K562 (cell line): ENCODE measurements at regions not wholly inside any gene's neighbourhood (a gene's known extent, or its start where the extent isn't known, plus 50 kb on each side); places are given as distances from the start of the nearest gene placed in this dataset.

Source experiments
- ATAC-seq: fragments of 200-7000 bp; cut with Tn5 transposase; 3 replicates; pipeline ENCODE4 v1.9.1; 2020; ENCODE audit warnings: moderate library complexity
- BruUV-seq: library from RNA; stranded (reverse); fragments of 400-500 nt; replicated peaks from 2 replicates; lab custom pipeline; 2021; lab: Mats Ljungman, UMichigan
- CTCF ChIA-PET: fragments of 300-600 bp; formaldehyde crosslinking; extraction: SDS; loops from one replicate; lab custom pipeline; 2021; ENCODE audit warnings: low intra/inter-chr PET ratio; lab: Yijun Ruan, JAX
- POLR2A ChIA-PET: fragments of 300-600, 350-650 bp; sonication (Branson Sonifier 250); formaldehyde crosslinking; extraction: SDS; loops from one replicate; lab custom pipeline; 2021; ENCODE audit warnings: antibody characterized with exemption, inconsistent platforms; lab: Yijun Ruan, JAX
- DNase-seq, 4 experiments: peaks; one replicate each; pipeline versions ENCODE4 v3.0.0 to v3.0.0-alpha.2; 2011 to 2018; ENCODE audit warnings: low spot score in 3 of 4, mixed read lengths in 3 of 4; ENCODE audit errors: extremely low read depth in 1 of 4
- FAIRE-seq: peaks from 2 replicates; lab custom pipeline; 2011; peaks lifted over from hg19 to GRCh38; lab: Jason Lieb, UNC
- H2AFZ ChIP-seq: 2 replicates; pipeline ENCODE4 v1.6.0; 2011; ENCODE audit warnings: low read depth, low read length, control low read depth, inconsistent platforms
- H3K27ac ChIP-seq: fragments of 200-600 bp; 3 replicates; pipeline ENCODE4 v1.8.0; 2011; ENCODE audit warnings: low read depth, mild to moderate bottlenecking, control low read depth, inconsistent platforms, low read length, moderate library complexity, mixed read lengths; ENCODE audit errors: extremely low read depth
- H3K27me3 ChIP-seq, 2 experiments: fragments of 300-600 bp in 1 of 2; 2 replicates in 1 of 2; 3 replicates in 1 of 2; pipeline versions ENCODE4 v1.6.0 to v1.8.0; 2011; ENCODE audit warnings: inconsistent platforms in 2 of 2, low read length in 2 of 2, mild to moderate bottlenecking in 1 of 2, mixed read lengths in 1 of 2, moderate library complexity in 1 of 2; ENCODE audit not compliant: control insufficient read depth in 2 of 2, insufficient read depth in 2 of 2
- H3K36me3 ChIP-seq: fragments of 300-600 bp; 3 replicates; pipeline ENCODE4 v1.8.0; 2011; ENCODE audit warnings: mild to moderate bottlenecking, low read length, inconsistent platforms; ENCODE audit not compliant: control insufficient read depth, insufficient read depth
- H3K4me1 ChIP-seq, 2 experiments: fragments of 200-600 bp in 1 of 2; replicated peaks in 1 of 2; 2 replicates in 1 of 2; 3 replicates in 1 of 2; pipeline versions ENCODE4 v1.5.1 to v1.8.0; 2011; ENCODE audit warnings: inconsistent platforms in 2 of 2, low read length in 2 of 2, mild to moderate bottlenecking in 1 of 2, mixed read lengths in 1 of 2, moderate library complexity in 1 of 2; ENCODE audit not compliant: control insufficient read depth in 2 of 2, insufficient read depth in 2 of 2
- H3K4me2 ChIP-seq: 2 replicates; pipeline ENCODE4 v1.6.1; 2011; ENCODE audit warnings: low read length, control low read depth, inconsistent platforms, mixed read lengths; ENCODE audit not compliant: insufficient read depth
- H3K4me3 ChIP-seq: fragments of 200-600 bp; sonication (generic), shearing (Covaris generic); 2 replicates; pipeline ENCODE4 v1.5.1; 2016; ENCODE audit warnings: control low read depth, inconsistent platforms
- H3K79me2 ChIP-seq: fragments of 200-600 bp; 3 replicates; pipeline ENCODE4 v1.8.0; 2011; ENCODE audit warnings: low read length, inconsistent platforms; ENCODE audit not compliant: control insufficient read depth, insufficient read depth
- H3K9ac ChIP-seq, 2 experiments: 2 replicates each; pipeline versions ENCODE4 v1.6.0 to v1.6.1; 2011; ENCODE audit warnings: low read depth in 2 of 2, low read length in 2 of 2, control low read depth in 1 of 2, inconsistent platforms in 1 of 2, mild to moderate bottlenecking in 1 of 2, mixed read lengths in 1 of 2; ENCODE audit not compliant: insufficient read depth in 1 of 2
- H3K9me1 ChIP-seq: one replicate; pipeline ENCODE4 v1.6.0; 2011; ENCODE audit warnings: inconsistent platforms, mild to moderate bottlenecking, low read length, moderate library complexity; ENCODE audit not compliant: control insufficient read depth, insufficient read depth
- H3K9me3 ChIP-seq: replicated peaks from 2 replicates; pipeline ENCODE4 v1.5.1; 2011; ENCODE audit warnings: low read depth, low read length, inconsistent platforms; ENCODE audit not compliant: control insufficient read depth, insufficient read depth
- H4K20me1 ChIP-seq: replicated peaks from 2 replicates; pipeline ENCODE4 v1.6.1; 2011; ENCODE audit warnings: low read length, inconsistent platforms, mixed read lengths; ENCODE audit not compliant: control insufficient read depth, insufficient read depth
- HIVEP1 ChIP-seq: fragments of 250-450 bp; sonication (Bioruptor Pico); IDR thresholded peaks from 2 replicates; pipeline ENCODE4 v1.4.0; 2020; ENCODE audit warnings: mild to moderate bottlenecking
- KHSRP ChIP-seq: fragments of 450-650 bp; IDR thresholded peaks from 2 replicates; pipeline ENCODE4 v1.6.1; 2017
- MECOM ChIP-seq: fragments of 250-450 bp; sonication (Bioruptor Pico); IDR thresholded peaks from 2 replicates; pipeline ENCODE4 v1.8.0; 2022; ENCODE audit warnings: inconsistent platforms
- SIX5 ChIP-seq, 2 experiments: IDR thresholded peaks; 2 replicates each; pipeline ENCODE4 v1.6.1; 2011; ENCODE audit warnings: low read length in 2 of 2, borderline replicate concordance in 1 of 2, low read depth in 1 of 2, mild to moderate bottlenecking in 1 of 2, moderate library complexity in 1 of 2; ENCODE audit not compliant: insufficient read depth in 1 of 2
- SMARCA4 ChIP-seq: fragments of 450-650 bp; IDR thresholded peaks from 2 replicates; pipeline ENCODE4 v1.6.1; 2016
- WGBS: fragments of 100-300 bp; shearing (Covaris generic); methylation state at CpG from one replicate; pipeline ENCODE4 v1.1.6; 2016; ENCODE audit warnings: low coverage, mixed read lengths; ENCODE audit not compliant: insufficient coverage; ENCODE audit errors: missing lambda C conversion rate; 5-methylcytosine and 5-hydroxymethylcytosine counted together
- in situ Hi-C: fragments of 300-500 bp; cut with MboI; formaldehyde crosslinking; loops from 4 replicates; pipeline ENCODE4 v1.15.0; 2018; ENCODE audit warnings: inconsistent platforms, mixed read lengths
- intact Hi-C: fragments of 100-400 bp; cut with micrococcal nuclease; formaldehyde crosslinking; loops from 2 replicates; pipeline ENCODE4 v1.14.2; 2022
- TF ChIP-seq, protein P1 (sequence below): sonication (generic); formaldehyde crosslinking; IDR thresholded peaks from 2 replicates; pipeline ENCODE4 v1.8.0; 2022; ENCODE audit warnings: mild to moderate bottlenecking, missing genetic modification reagents

DNA sequence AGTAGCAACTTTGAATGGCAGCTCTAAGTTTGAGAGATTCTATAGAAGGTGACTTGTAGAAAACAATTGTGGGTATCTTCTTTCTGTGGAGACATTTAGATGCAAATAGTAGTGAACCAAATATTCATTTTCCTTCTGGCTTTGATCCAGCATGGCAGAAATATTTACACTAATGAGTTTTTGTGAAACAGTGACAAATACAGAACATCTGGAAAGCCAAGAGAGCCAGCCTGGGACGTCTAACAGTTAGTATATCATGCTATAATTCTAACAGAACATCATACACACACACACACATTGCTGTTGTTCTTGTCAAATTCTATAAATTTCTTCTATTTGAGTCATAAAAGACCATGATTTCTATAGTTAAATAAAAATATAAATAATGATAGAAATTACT lies 1777.9 kb downstream of the ARAP2 start:
- Histone ChIP-seq H3K4me2 (no peak overlapping the region), H3K27ac (no peak overlapping the region), H3K4me3 (no peak overlapping the region), H3K9me3 (no peaks in the 10 kb centered on the region; the same call in 1 of the 2 replicates), H3K9ac (no peak overlapping the region), H3K79me2 (no peaks in the 10 kb centered on the region), H3K4me1 (no peaks in the 10 kb centered on the region), H2AFZ (no peak overlapping the region), H3K27me3 (no peaks in the 10 kb centered on the region), H4K20me1 (no peaks in the 10 kb centered on the region), H3K9me1 (no peaks in the 10 kb centered on the region), H3K36me3 (no peaks in the 10 kb centered on the region)
- ATAC-seq (no peak), DNase-seq (no peak), FAIRE-seq (no peak)
- ChIA-PET CTCF (no interaction called here), POLR2A (no interaction called here)
- BruUV-seq: no TSS peak
- in situ Hi-C loops: no loop called here
- no peak for TF ChIP-seq KHSRP
- no peak for TF ChIP-seq SMARCA4
- no peak for TF ChIP-seq SIX5 (IDR thresholded peaks at IDR 0.05; ENCODE audit: borderline replicate concordance in 1 of 2, insufficient read depth in 1 of 2, low read depth in 1 of 2, low read length in 2 of 2)
- no peak for TF ChIP-seq HIVEP1 (CRISPR knock-in tag)
- TF ChIP-seq, protein P1, sequence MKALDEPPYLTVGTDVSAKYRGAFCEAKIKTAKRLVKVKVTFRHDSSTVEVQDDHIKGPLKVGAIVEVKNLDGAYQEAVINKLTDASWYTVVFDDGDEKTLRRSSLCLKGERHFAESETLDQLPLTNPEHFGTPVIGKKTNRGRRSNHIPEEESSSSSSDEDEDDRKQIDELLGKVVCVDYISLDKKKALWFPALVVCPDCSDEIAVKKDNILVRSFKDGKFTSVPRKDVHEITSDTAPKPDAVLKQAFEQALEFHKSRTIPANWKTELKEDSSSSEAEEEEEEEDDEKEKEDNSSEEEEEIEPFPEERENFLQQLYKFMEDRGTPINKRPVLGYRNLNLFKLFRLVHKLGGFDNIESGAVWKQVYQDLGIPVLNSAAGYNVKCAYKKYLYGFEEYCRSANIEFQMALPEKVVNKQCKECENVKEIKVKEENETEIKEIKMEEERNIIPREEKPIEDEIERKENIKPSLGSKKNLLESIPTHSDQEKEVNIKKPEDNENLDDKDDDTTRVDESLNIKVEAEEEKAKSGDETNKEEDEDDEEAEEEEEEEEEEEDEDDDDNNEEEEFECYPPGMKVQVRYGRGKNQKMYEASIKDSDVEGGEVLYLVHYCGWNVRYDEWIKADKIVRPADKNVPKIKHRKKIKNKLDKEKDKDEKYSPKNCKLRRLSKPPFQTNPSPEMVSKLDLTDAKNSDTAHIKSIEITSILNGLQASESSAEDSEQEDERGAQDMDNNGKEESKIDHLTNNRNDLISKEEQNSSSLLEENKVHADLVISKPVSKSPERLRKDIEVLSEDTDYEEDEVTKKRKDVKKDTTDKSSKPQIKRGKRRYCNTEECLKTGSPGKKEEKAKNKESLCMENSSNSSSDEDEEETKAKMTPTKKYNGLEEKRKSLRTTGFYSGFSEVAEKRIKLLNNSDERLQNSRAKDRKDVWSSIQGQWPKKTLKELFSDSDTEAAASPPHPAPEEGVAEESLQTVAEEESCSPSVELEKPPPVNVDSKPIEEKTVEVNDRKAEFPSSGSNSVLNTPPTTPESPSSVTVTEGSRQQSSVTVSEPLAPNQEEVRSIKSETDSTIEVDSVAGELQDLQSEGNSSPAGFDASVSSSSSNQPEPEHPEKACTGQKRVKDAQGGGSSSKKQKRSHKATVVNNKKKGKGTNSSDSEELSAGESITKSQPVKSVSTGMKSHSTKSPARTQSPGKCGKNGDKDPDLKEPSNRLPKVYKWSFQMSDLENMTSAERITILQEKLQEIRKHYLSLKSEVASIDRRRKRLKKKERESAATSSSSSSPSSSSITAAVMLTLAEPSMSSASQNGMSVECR (CRISPR knock-in tag): no peak
- TF ChIP-seq MECOM: no peak
- intact Hi-C loops: no loop called here
- 0% methylated on average over 1 of the region's 1 CpG for WGBS
